ENCODE measurements at regions not wholly inside any gene's neighbourhood (a gene's known extent, or its start where the extent isn't known, plus 50 kb on each side); places are given as distances from the start of the nearest gene placed in this dataset.

GRCh38 chr13:72523049-72523448, 204.4 kb downstream of the MZT1 start:
- peak; percentile 25 for DNase-seq

GRCh38 chr13:72521940-72522661, 205.3 kb downstream of the MZT1 start:
- no peak for DNase-seq

GRCh38 chr13:72514146-72514545, 213.3 kb downstream of the MZT1 start:
- no peak for DNase-seq

GRCh38 chr13:72508392-72508791, 219.0 kb downstream of the MZT1 start:
- DNase-seq: no peak

- DNase-seq: no peak
Observed at GRCh38 chr13:72507416-72508199, 219.8 kb downstream of the MZT1 start.

GRCh38 chr13:72506706-72507105, 220.7 kb downstream of the MZT1 start:
- no peak for DNase-seq

- peak; percentile 71 for DNase-seq
Observed at GRCh38 chr13:72505376-72505775, 222.1 kb downstream of the MZT1 start.

GRCh38 chr13:72504131-72504841, 223.1 kb downstream of the MZT1 start:
- peak; percentile 62 for DNase-seq

- DNase-seq: no peak
Observed at GRCh38 chr13:72500851-72501250, 226.6 kb downstream of the MZT1 start.

- no peak for DNase-seq
Observed at GRCh38 chr13:72495681-72496080, 231.7 kb downstream of the MZT1 start.

GRCh38 chr13:72489751-72490150, 237.7 kb downstream of the MZT1 start:
- peak; percentile 37 for DNase-seq

GRCh38 chr13:72473321-72473720, 254.1 kb downstream of the MZT1 start:
- DNase-seq: no peak

GRCh38 chr13:72469906-72470305, 257.5 kb downstream of the MZT1 start:
- no peak for DNase-seq

GRCh38 chr13:72463561-72463960, 263.9 kb downstream of the MZT1 start:
- DNase-seq: no peak

- DNase-seq: no peak
Observed at GRCh38 chr13:72462726-72463125, 264.7 kb downstream of the MZT1 start.

- no peak for DNase-seq
Observed at GRCh38 chr13:72462166-72462565, 265.3 kb downstream of the MZT1 start.

GRCh38 chr13:72458701-72459100, 268.7 kb downstream of the MZT1 start:
- no peak for DNase-seq

- DNase-seq: no peak
Observed at GRCh38 chr13:72457151-72457550, 270.3 kb downstream of the MZT1 start.

GRCh38 chr13:72456486-72456885, 270.9 kb downstream of the MZT1 start:
- DNase-seq: no peak

GRCh38 chr13:72453161-72453560, 274.3 kb downstream of the MZT1 start:
- no peak for DNase-seq

- DNase-seq: no peak
Observed at GRCh38 chr13:72448082-72448481, 279.3 kb downstream of the MZT1 start.

- no peak for DNase-seq
Observed at GRCh38 chr13:72444999-72445398, 282.4 kb downstream of the MZT1 start.

- no peak for DNase-seq
Observed at GRCh38 chr13:72437458-72437857, 290.0 kb downstream of the MZT1 start.

GRCh38 chr13:72435251-72435650, 292.2 kb downstream of the MZT1 start:
- DNase-seq: peak; percentile 41

Measured in NCI-H1092 treated with DMSO at 0.1 percent for 48 hours (cell line).